GM06990 (cell line): ENCODE measurements at regions not wholly inside any gene's neighbourhood (a gene's known extent, or its start where the extent isn't known, plus 50 kb on each side); places are given as distances from the start of the nearest gene placed in this dataset.

Experiments
- DNase-seq: peaks from one replicate; pipeline ENCODE4 v3.0.0-alpha.2; 2011; ENCODE audit not compliant: insufficient read length; ENCODE audit errors: extremely low read depth
- H3K27me3 ChIP-seq: replicated peaks from 2 replicates; pipeline ENCODE4 v1.6.0; 2011; ENCODE audit warnings: low read length; ENCODE audit not compliant: control insufficient read depth, insufficient read depth
- H3K36me3 ChIP-seq: 2 replicates; pipeline ENCODE4 v1.5.1; 2011; ENCODE audit warnings: low read length; ENCODE audit not compliant: control insufficient read depth, insufficient read depth
- H3K4me3 ChIP-seq: replicated peaks from 2 replicates; pipeline ENCODE4 v1.5.1; 2011; ENCODE audit warnings: low read depth, mild to moderate bottlenecking, control low read depth, low read length
- CTCF ChIP-seq: IDR thresholded peaks from 2 replicates; pipeline ENCODE4 v1.5.1; 2011; ENCODE audit warnings: low read length, control low read depth, mild to moderate bottlenecking, inconsistent platforms; ENCODE audit not compliant: insufficient read depth, poor library complexity, severe bottlenecking

GRCh38 chr12:58988643-58989344 is 68.5 kb upstream of the LRIG3 start:
- no peak for DNase-seq
- no peaks in the 10 kb centered on the region for H3K36me3 ChIP-seq
- no peaks in the 10 kb centered on the region for H3K27me3 ChIP-seq
- TF ChIP-seq CTCF, result no peak
- no peak overlapping the region for H3K4me3 ChIP-seq

- no peak overlapping the region for H3K4me3 ChIP-seq
- no peak for TF ChIP-seq CTCF
- H3K27me3 ChIP-seq, result no peaks in the 10 kb centered on the region
- no peak for DNase-seq
- no peaks in the 10 kb centered on the region for H3K36me3 ChIP-seq
Measured at GRCh38 chr12:58981961-58982360, 61.7 kb upstream of the LRIG3 start.

GRCh38 chr12:58980768-58981167 is 60.5 kb upstream of the LRIG3 start:
- TF ChIP-seq CTCF, result no peak

GRCh38 chr12:58978717-58979116 is 58.4 kb upstream of the LRIG3 start:
- Histone ChIP-seq H3K27me3 (no peaks in the 10 kb centered on the region), H3K4me3 (no peak overlapping the region), H3K36me3 (no peaks in the 10 kb centered on the region)
- TF ChIP-seq CTCF, result no peak
- DNase-seq, result no peak

More at GRCh38 chr12:58980768-58981167, 60.5 kb upstream of the LRIG3 start:
- Histone ChIP-seq H3K27me3 (no peaks in the 10 kb centered on the region), H3K4me3 (no peak overlapping the region), H3K36me3 (no peaks in the 10 kb centered on the region)
- no peak for DNase-seq

GRCh38 chr12:58977476-58977875 is 57.2 kb upstream of the LRIG3 start:
- Histone ChIP-seq H3K36me3 (no peaks in the 10 kb centered on the region), H3K4me3 (no peak overlapping the region), H3K27me3 (no peaks in the 10 kb centered on the region)
- TF ChIP-seq CTCF, result no peak
- DNase-seq, result no peak

- H3K36me3 ChIP-seq, result no peaks in the 10 kb centered on the region
- H3K27me3 ChIP-seq, result no peaks in the 10 kb centered on the region
- no peak for TF ChIP-seq CTCF
- DNase-seq, result no peak
- H3K4me3 ChIP-seq, result no peak overlapping the region
Measured at GRCh38 chr12:58976146-58976545, 55.8 kb upstream of the LRIG3 start.
